IMR-90 (cell line): ENCODE measurements at regions not wholly inside any gene's neighbourhood (a gene's known extent, or its start where the extent isn't known, plus 50 kb on each side); places are given as distances from the start of the nearest gene placed in this dataset.
"Not testable (repeated sequence)": the region's sequence is repeated elsewhere in the genome, so short reads cannot be mapped to it uniquely, and the experiment has no call there.

Source experiments
- ATAC-seq: fragments of 200-7000 bp; cut with Tn5 transposase; 2 replicates; pipeline ENCODE4 v1.9.1; 2020; ENCODE audit warnings: low read depth, mild to moderate bottlenecking, moderate library complexity
- BruUV-seq: library from RNA; stranded (reverse); fragments of 400-500 nt; replicated peaks from 2 replicates; lab custom pipeline; 2021; lab: Mats Ljungman, UMichigan
- CTCF ChIA-PET: fragments of 300-600 bp; formaldehyde crosslinking; extraction: SDS; loops from one replicate; lab custom pipeline; 2021; ENCODE audit warnings: antibody characterized with exemption; lab: Yijun Ruan, JAX
- POLR2A ChIA-PET: fragments of 300-600 bp; sonication (Branson Sonifier 250); formaldehyde crosslinking; loops from one replicate; lab custom pipeline; 2022; ENCODE audit warnings: antibody characterized with exemption; ENCODE audit not compliant: unreplicated experiment; lab: Charles Lee
- DNase-seq: peaks from one replicate; pipeline ENCODE4 v3.0.0; 2013
- H2AFZ ChIP-seq: replicated peaks from 2 replicates; pipeline ENCODE3; 2013; ENCODE audit warnings: low read length, mild to moderate bottlenecking; ENCODE audit not compliant: poor library complexity
- H2AK5ac ChIP-seq: 2 replicates; pipeline ENCODE4 v1.6.1; 2013; ENCODE audit warnings: low read depth, low read length, inconsistent platforms
- H2AK9ac ChIP-seq: replicated peaks from 2 replicates; pipeline ENCODE3; 2013; ENCODE audit warnings: mild to moderate bottlenecking, low read depth, low read length, moderate library complexity; ENCODE audit not compliant: poor library complexity
- H2BK120ac ChIP-seq: 2 replicates; pipeline ENCODE4 v1.6.1; 2013; ENCODE audit warnings: low read depth, low read length, inconsistent platforms
- H2BK15ac ChIP-seq: 3 replicates; pipeline ENCODE4 v1.6.1; 2013; ENCODE audit warnings: low read depth, low read length, inconsistent platforms
- H2BK20ac ChIP-seq: 2 replicates; pipeline ENCODE4 v1.6.1; 2013; ENCODE audit warnings: low read depth, mild to moderate bottlenecking, inconsistent platforms, low read length, moderate library complexity
- H2BK5ac ChIP-seq: 2 replicates; pipeline ENCODE4 v1.6.1; 2013; ENCODE audit warnings: mild to moderate bottlenecking, low read depth, low read length, inconsistent platforms; ENCODE audit not compliant: poor library complexity, severe bottlenecking
- H3K14ac ChIP-seq: replicated peaks from 2 replicates; pipeline ENCODE4 v1.6.1; 2013; ENCODE audit warnings: low read depth, low read length, inconsistent platforms
- H3K18ac ChIP-seq: 2 replicates; pipeline ENCODE4 v1.6.1; 2013; ENCODE audit warnings: low read depth, low read length, control low read depth
- H3K23ac ChIP-seq: 2 replicates; pipeline ENCODE4 v1.6.1; 2013; ENCODE audit warnings: low read depth, low read length, inconsistent platforms
- H3K27ac ChIP-seq: 2 replicates; pipeline ENCODE4 v1.5.1; 2013; ENCODE audit warnings: mild to moderate bottlenecking, control low read depth, low read length; ENCODE audit not compliant: insufficient read depth
- H3K27me3 ChIP-seq: 2 replicates; pipeline ENCODE4 v1.6.1; 2013; ENCODE audit warnings: low read length; ENCODE audit not compliant: control insufficient read depth, insufficient read depth
- H3K36me3 ChIP-seq: 2 replicates; pipeline ENCODE4 v1.6.1; 2013; ENCODE audit warnings: low read length, mixed read lengths; ENCODE audit not compliant: control insufficient read depth, insufficient read depth
- H3K4ac ChIP-seq: 2 replicates; pipeline ENCODE4 v1.6.1; 2013; ENCODE audit warnings: low read depth, low read length, inconsistent platforms
- H3K4me1 ChIP-seq: 2 replicates; pipeline ENCODE4 v1.6.1; 2013; ENCODE audit warnings: low read length, mixed read lengths; ENCODE audit not compliant: control insufficient read depth, insufficient read depth
- H3K4me2 ChIP-seq: 2 replicates; pipeline ENCODE4 v1.6.1; 2013; ENCODE audit warnings: low read depth, mild to moderate bottlenecking, control low read depth, low read length, moderate library complexity
- H3K4me3 ChIP-seq: 2 replicates; pipeline ENCODE4 v1.5.1; 2013; ENCODE audit warnings: low read depth, mild to moderate bottlenecking, control low read depth, low read length, moderate library complexity; ENCODE audit not compliant: insufficient read depth
- H3K56ac ChIP-seq: 2 replicates; pipeline ENCODE4 v1.6.1; 2013; ENCODE audit warnings: low read length, inconsistent platforms; ENCODE audit not compliant: insufficient read depth; ENCODE audit errors: extremely low read depth
- H3K79me1 ChIP-seq, 2 experiments: 2 replicates each; pipeline ENCODE4 v1.6.1; 2013; ENCODE audit warnings: low read length in 2 of 2, inconsistent platforms in 1 of 2, low read depth in 1 of 2
- H3K9ac ChIP-seq: 2 replicates; pipeline ENCODE4 v1.6.1; 2013; ENCODE audit warnings: low read depth, low read length, control low read depth
- H3K9me1 ChIP-seq: 2 replicates; pipeline ENCODE4 v1.6.1; 2013; ENCODE audit warnings: low read length, inconsistent platforms; ENCODE audit not compliant: insufficient read depth
- H3K9me3 ChIP-seq: 2 replicates; pipeline ENCODE4 v1.6.1; 2013; ENCODE audit warnings: low read length; ENCODE audit not compliant: control insufficient read depth, insufficient read depth
- H4K20me1 ChIP-seq: 2 replicates; pipeline ENCODE4 v1.6.1; 2013; ENCODE audit warnings: low read length, inconsistent platforms; ENCODE audit not compliant: insufficient read depth
- H4K5ac ChIP-seq: 2 replicates; pipeline ENCODE4 v1.6.1; 2013; ENCODE audit warnings: mild to moderate bottlenecking, low read depth, low read length, control low read depth
- H4K8ac ChIP-seq, 2 experiments: 2 replicates each; pipeline ENCODE4 v1.6.1; 2013; ENCODE audit warnings: low read depth in 2 of 2, low read length in 2 of 2, control low read depth in 1 of 2, inconsistent platforms in 1 of 2
- H4K91ac ChIP-seq: 2 replicates; pipeline ENCODE4 v1.6.1; 2013; ENCODE audit warnings: low read depth, low read length, inconsistent platforms; ENCODE audit not compliant: insufficient read depth
- WGBS, 2 experiments: methylation state at CpG; one replicate each; pipeline versions ENCODE4 v1.1.5 to v1.1.7; 2013; ENCODE audit warnings: missing lambda C conversion rate in 2 of 2; ENCODE audit not compliant: insufficient read length in 1 of 2; ENCODE audit errors: extremely low coverage in 2 of 2; 5-methylcytosine and 5-hydroxymethylcytosine counted together
- dilution Hi-C: fragments of 300-500 bp; cut with HindIII; formaldehyde crosslinking; loops from one replicate; pipeline ENCODE4 v1.14.3; 2018; ENCODE audit warnings: low sequenced_read_pairs; ENCODE audit not compliant: unreplicated experiment
- in situ Hi-C: fragments of 300-500 bp; cut with MboI; formaldehyde crosslinking; loops from 3 replicates; pipeline ENCODE4 v1.14.3; 2019; ENCODE audit warnings: low sequenced_read_pairs, inconsistent platforms, mixed read lengths
- intact Hi-C: fragments of 100-400 bp; cut with micrococcal nuclease; formaldehyde crosslinking; loops from 2 replicates; pipeline ENCODE4 v1.10.0; 2022

GRCh38 chr5:101442281-101442680, 539.2 kb upstream of the ST8SIA4 start:
- H3K4me1 ChIP-seq, H2AFZ ChIP-seq, H3K9me1 ChIP-seq, H3K9me3 ChIP-seq, CTCF ChIA-PET, POLR2A ChIA-PET, dilution Hi-C loops, H4K5ac ChIP-seq, H4K8ac ChIP-seq, H2BK20ac ChIP-seq, H3K36me3 ChIP-seq, H2BK5ac ChIP-seq, in situ Hi-C loops, H3K4me2 ChIP-seq, H3K27ac ChIP-seq, DNase-seq, H3K79me1 ChIP-seq, H3K18ac ChIP-seq, H3K9ac ChIP-seq, H4K20me1 ChIP-seq, H3K4me3 ChIP-seq, H2BK15ac ChIP-seq, intact Hi-C loops, ATAC-seq, H2BK120ac ChIP-seq, BruUV-seq, H2AK9ac ChIP-seq, H4K91ac ChIP-seq, H3K23ac ChIP-seq, H2AK5ac ChIP-seq, H3K4ac ChIP-seq, H3K56ac ChIP-seq, H3K14ac ChIP-seq, H3K27me3 ChIP-seq: not testable (repeated sequence)
- 60% methylated on average over 2 of the region's 8 CpGs; no CpG with 5 or more reads in 1 of the 2 experiments for WGBS, 2 experiments
